GM12801 (cell line): ENCODE measurements at regions not wholly inside any gene's neighbourhood (a gene's known extent, or its start where the extent isn't known, plus 50 kb on each side); places are given as distances from the start of the nearest gene placed in this dataset.

ENCODE experiments used
- CTCF ChIP-seq: IDR thresholded peaks from one replicate; pipeline ENCODE4 v1.5.1; 2011; ENCODE audit warnings: control low read depth; ENCODE audit not compliant: insufficient read length; ENCODE audit errors: extremely low read depth

- TF ChIP-seq CTCF = no peak
These were observed 297.7 kb downstream of the DHX35 start for GRCh38 chr20:39259808-39260207.

DNA sequence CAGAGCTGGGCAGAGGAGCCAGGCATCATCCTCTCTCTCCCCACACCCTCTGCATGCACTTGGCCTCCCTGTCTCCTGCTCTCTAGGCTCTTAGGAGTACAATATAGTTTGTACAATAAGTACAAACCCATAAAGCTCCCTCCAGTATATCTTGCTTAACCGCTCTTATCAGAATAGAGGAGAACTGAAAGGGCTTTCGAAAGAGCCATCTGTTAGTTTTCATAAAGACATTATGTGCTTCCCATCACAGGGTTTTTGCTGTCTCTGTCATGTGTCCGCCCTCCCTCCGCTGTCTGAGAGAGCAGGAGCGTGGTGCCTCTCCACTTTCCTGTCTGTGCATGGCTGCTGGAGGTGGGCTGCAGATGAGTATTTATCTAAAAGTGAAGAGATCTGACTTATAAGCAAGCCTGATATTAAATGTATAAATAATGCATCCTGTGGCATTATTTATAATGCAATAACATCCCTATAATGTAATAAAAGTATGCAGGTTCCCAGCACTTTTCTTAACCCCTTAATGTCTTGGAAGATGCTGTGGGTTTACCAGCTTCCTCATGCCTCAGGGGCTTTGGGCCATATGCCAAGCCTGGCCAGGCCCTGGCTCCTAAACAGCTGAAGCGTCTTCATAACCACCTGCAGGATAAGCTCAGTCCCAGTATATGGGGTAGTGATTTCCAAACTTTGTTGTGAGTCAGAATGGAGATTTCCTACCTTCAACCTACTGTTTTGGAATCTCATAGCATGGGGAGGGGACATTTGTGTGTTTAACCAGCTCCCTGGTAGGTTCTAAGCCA is 297.1 kb downstream of the DHX35 start:
- TF ChIP-seq CTCF = no peak

DNA sequence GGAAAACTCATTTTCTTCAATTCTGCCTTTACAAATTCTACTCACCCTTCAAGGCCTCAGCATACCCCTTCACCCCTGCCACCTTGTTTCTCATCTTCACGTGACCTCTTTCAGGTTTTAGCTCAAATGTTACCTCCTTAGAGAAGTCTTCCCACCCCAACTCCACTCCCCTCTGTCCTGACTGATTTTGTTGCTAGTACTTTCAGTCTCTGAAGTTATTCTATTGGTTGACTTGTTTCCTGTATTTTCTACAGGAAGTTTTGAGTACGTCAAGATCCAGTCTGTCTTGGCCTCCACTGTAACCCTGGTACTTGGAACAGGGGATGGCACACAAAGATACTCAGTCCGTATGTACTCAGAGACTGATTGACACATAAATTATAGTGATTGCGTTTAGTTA is 296.1 kb downstream of the DHX35 start:
- TF ChIP-seq CTCF = no peak

- no peak for TF ChIP-seq CTCF
These were observed 291.1 kb downstream of the DHX35 start for GRCh38 chr20:39253051-39253755.

DNA sequence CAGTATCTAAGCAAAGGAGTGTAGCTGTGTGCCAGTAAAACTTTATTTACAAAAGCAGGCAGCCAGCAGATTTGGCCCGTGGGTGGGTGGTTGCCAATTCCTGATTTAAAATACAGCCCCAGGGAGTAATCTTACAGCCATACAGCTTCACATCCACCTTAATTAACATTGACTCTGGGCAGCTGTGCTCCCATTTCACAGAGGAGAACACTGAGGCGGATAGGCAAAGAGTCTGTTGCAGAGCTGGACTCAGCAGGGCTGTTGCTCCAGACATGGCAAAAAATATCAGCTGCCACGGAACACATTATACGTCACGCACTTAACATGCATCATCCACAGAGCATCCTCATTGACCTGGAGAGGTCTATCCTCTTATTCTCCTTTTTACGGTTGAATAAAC is 289.9 kb downstream of the DHX35 start:
- no peak for TF ChIP-seq CTCF

DNA sequence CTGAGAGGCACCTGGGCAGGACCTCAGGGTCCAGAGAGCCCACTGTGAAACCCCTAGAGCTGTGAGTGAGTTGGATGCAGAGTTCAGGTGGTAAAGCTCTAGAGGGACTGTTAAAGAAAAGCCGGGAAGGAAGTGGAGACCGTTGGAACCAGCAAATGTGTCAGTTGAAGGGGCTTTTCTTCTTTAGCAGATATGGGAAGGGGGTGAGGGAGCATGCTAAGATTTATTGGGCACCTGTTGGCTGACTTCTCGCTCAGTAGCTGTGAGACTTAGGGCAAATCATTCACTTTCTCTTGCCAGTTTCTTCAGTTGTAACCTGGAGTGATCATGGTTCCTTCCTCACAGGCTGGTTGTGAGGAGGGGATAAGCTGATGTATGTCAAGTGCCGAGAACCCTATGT is 287.7 kb downstream of the DHX35 start:
- TF ChIP-seq CTCF = no peak

DNA sequence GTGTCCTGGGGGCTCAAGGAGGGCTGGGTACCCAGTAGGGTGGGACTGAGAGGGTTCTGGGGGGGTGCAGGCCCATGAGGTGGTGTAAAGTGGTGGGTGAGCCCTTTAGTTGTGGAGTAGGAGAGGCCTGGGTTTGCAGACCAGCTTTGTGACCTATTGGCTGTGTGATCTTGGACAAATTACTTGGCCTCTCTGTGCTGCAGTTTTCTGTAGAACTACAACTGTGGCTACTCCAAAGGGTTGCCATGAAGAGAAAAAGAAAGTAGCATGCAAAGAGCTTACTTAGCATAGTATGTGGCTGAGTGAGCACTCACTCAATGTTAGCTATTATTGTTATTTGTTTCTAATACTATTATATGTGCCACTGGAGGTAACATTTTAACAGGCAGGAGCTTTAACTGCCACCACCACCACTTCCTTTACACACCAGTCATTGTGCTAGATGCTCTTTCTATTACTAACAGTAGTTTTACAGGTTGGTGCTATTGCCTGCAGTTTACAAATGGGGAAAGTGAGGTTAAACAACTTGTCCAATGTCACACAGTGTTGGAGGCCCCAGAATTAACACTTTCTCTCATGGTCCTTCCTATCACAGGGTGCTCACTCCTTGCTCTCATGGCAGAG is 286.8 kb downstream of the DHX35 start:
- no peak for TF ChIP-seq CTCF
